ENCODE measurements at regions not wholly inside any gene's neighbourhood (a gene's known extent, or its start where the extent isn't known, plus 50 kb on each side); places are given as distances from the start of the nearest gene placed in this dataset.
"Not testable (repeated sequence)": the region's sequence is repeated elsewhere in the genome, so short reads cannot be mapped to it uniquely, and the experiment has no call there.

DNA sequence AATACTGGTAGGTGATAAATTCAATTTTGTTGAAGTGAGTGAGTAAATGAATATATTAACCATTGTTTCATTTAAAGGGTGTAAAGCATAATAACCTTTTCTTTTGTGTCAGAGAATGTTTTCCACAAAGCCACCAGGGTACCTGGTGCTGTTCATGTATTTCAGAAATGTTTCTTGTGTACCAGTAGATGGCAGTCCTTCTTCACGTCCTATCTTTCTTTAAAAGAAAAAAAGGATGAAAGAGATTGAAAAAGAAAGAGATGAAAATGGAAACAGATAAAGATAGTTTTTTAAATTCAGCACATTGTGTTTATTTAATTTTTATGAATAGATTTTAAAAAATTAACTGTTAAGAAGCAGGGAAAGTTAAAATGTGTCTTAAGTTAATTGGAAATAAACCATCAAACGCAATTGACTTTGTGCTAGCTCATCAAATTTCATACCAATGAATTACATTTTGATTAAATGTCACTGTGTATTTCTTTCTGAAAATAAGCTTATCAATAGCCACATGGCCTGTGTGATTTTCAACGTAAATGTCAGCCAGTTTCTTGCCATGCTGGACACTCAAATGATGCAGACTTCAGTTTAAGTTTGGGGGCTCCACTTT lies 65.5 kb upstream of the CHORDC1 start:
- DNase-seq (ENCODE audit: low spot score), result no peak
- peak; percentile 35; the same call in 1 of the 3 replicates for ATAC-seq (ENCODE audit: low read depth)
- Histone ChIP-seq H3K9me3 (ENCODE audit: severe bottlenecking) (no peaks in the 10 kb centered on the region), H3K4me1 (ENCODE audit: insufficient read depth, poor library complexity, severe bottlenecking) (no peaks in the 10 kb centered on the region), H3K4me3 (ENCODE audit: severe bottlenecking) (no peak overlapping the region), H3K27me3 (ENCODE audit: insufficient read depth, poor library complexity, severe bottlenecking) (no peaks in the 10 kb centered on the region), H3K27ac (ENCODE audit: poor library complexity, severe bottlenecking) (no peak overlapping the region), H3K36me3 (ENCODE audit: low read depth) (no peaks in the 10 kb centered on the region)
- peak; percentile 80 for TF ChIP-seq CTCF (IDR thresholded peaks at IDR 0.05; ENCODE audit: poor library complexity, severe bottlenecking)

GRCh38 chr11:90286640-90287039 lies 63.8 kb upstream of the CHORDC1 start:
- no peaks in the 10 kb centered on the region for H3K9me3 ChIP-seq (ENCODE audit: severe bottlenecking)
- H3K4me3 ChIP-seq (ENCODE audit: severe bottlenecking), result no peak overlapping the region
- H3K27me3 ChIP-seq (ENCODE audit: insufficient read depth, poor library complexity, severe bottlenecking), result no peaks in the 10 kb centered on the region
- H3K27ac ChIP-seq (ENCODE audit: poor library complexity, severe bottlenecking), result no peak overlapping the region
- no peak for TF ChIP-seq CTCF (IDR thresholded peaks at IDR 0.05; ENCODE audit: poor library complexity, severe bottlenecking)
- no peaks in the 10 kb centered on the region for H3K4me1 ChIP-seq (ENCODE audit: insufficient read depth, poor library complexity, severe bottlenecking)
- ATAC-seq (ENCODE audit: low read depth) (no peak), DNase-seq (ENCODE audit: low spot score) (no peak)
- H3K36me3 ChIP-seq (ENCODE audit: low read depth), result no peaks in the 10 kb centered on the region

DNA sequence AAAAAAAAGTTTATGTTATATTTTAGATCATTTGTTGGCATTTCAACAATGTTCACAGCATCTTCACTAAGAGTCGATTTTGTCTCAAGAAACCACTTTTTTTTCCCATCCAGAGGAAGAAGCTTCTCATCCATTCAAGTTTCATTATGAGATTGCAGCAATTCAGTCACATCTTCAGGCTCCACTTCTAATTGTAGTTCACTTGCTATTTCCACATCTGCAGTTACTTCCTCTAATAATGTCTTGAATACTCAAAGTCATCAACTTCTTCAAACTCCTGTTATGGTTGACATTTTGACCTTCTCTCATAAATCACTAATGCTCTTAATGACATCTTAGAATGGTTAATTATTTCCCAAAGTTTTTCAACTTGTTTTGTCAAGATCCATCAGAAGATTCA lies 61.3 kb upstream of the CHORDC1 start:
- no peak overlapping the region for H3K27ac ChIP-seq (ENCODE audit: poor library complexity, severe bottlenecking)
- H3K36me3 ChIP-seq (ENCODE audit: low read depth), result no peaks in the 10 kb centered on the region
- no peak overlapping the region for H3K4me3 ChIP-seq (ENCODE audit: severe bottlenecking)
- DNase-seq (ENCODE audit: low spot score) (no peak), ATAC-seq (ENCODE audit: low read depth) (no peak)
- no peaks in the 10 kb centered on the region for H3K4me1 ChIP-seq (ENCODE audit: insufficient read depth, poor library complexity, severe bottlenecking)
- TF ChIP-seq CTCF (IDR thresholded peaks at IDR 0.05; ENCODE audit: poor library complexity, severe bottlenecking), result no peak
- H3K9me3 ChIP-seq (ENCODE audit: severe bottlenecking), result no peaks in the 10 kb centered on the region
- H3K27me3 ChIP-seq (ENCODE audit: insufficient read depth, poor library complexity, severe bottlenecking), result no peaks in the 10 kb centered on the region

GRCh38 chr11:90282551-90283071 lies 59.8 kb upstream of the CHORDC1 start:
- not testable (repeated sequence) for ATAC-seq (ENCODE audit: low read depth)

GRCh38 chr11:90274362-90274761 lies 51.5 kb upstream of the CHORDC1 start:
- Histone ChIP-seq H3K4me3 (ENCODE audit: severe bottlenecking) (no peak overlapping the region), H3K4me1 (ENCODE audit: insufficient read depth, poor library complexity, severe bottlenecking) (no peaks in the 10 kb centered on the region), H3K9me3 (ENCODE audit: severe bottlenecking) (no peaks in the 10 kb centered on the region), H3K27ac (ENCODE audit: poor library complexity, severe bottlenecking) (no peak overlapping the region), H3K27me3 (ENCODE audit: insufficient read depth, poor library complexity, severe bottlenecking) (no peaks in the 10 kb centered on the region), H3K36me3 (ENCODE audit: low read depth) (no peaks in the 10 kb centered on the region)
- DNase-seq (ENCODE audit: low spot score), result no peak
- no peak for TF ChIP-seq CTCF (IDR thresholded peaks at IDR 0.05; ENCODE audit: poor library complexity, severe bottlenecking)
- ATAC-seq (ENCODE audit: low read depth), result no peak

More at GRCh38 chr11:90282551-90283071, 59.8 kb upstream of the CHORDC1 start:
- not testable (repeated sequence) for H3K4me3 ChIP-seq (ENCODE audit: severe bottlenecking); H3K27me3 ChIP-seq (ENCODE audit: insufficient read depth, poor library complexity, severe bottlenecking); DNase-seq (ENCODE audit: low spot score); H3K4me1 ChIP-seq (ENCODE audit: insufficient read depth, poor library complexity, severe bottlenecking); H3K36me3 ChIP-seq (ENCODE audit: low read depth); H3K9me3 ChIP-seq (ENCODE audit: severe bottlenecking); H3K27ac ChIP-seq (ENCODE audit: poor library complexity, severe bottlenecking)
